Parathyroid adenoma (tissue), 2 donors: ENCODE measurements at regions not wholly inside any gene's neighbourhood (a gene's known extent, or its start where the extent isn't known, plus 50 kb on each side); places are given as distances from the start of the nearest gene placed in this dataset.

Experiments used
- H2AFZ ChIP-seq: fragments of 300-600 bp; sonication (generic); one replicate; pipeline ENCODE4 v1.7.0; 2017; ENCODE audit warnings: antibody characterized with exemption, mild to moderate bottlenecking
- H3K27ac ChIP-seq: fragments of 300-600 bp; sonication (generic); one replicate; pipeline ENCODE4 v1.7.0; 2017
- H3K27me3 ChIP-seq: fragments of 300-600 bp; sonication (generic); one replicate; pipeline ENCODE4 v1.7.0; 2017; ENCODE audit warnings: low read length; ENCODE audit not compliant: control insufficient read depth, insufficient read depth
- H3K36me3 ChIP-seq: fragments of 300-600 bp; sonication (generic); one replicate; pipeline ENCODE4 v1.7.0; 2017; ENCODE audit warnings: low read length; ENCODE audit not compliant: control insufficient read depth, insufficient read depth
- H3K4me1 ChIP-seq: fragments of 300-600 bp; sonication (generic); one replicate; pipeline ENCODE4 v1.7.0; 2017; ENCODE audit warnings: control low read depth
- H3K4me2 ChIP-seq: fragments of 300-600 bp; sonication (generic); one replicate; pipeline ENCODE4 v1.7.0; 2017; ENCODE audit warnings: low read length
- H3K4me3 ChIP-seq: fragments of 300-600 bp; sonication (generic); one replicate; pipeline ENCODE4 v1.7.0; 2017; ENCODE audit warnings: low read depth, low read length
- H3K79me2 ChIP-seq: fragments of 300-600 bp; sonication (generic); one replicate; pipeline ENCODE4 v1.7.0; 2017; ENCODE audit warnings: control low read depth
- H3K9ac ChIP-seq: fragments of 300-600 bp; sonication (generic); one replicate; pipeline ENCODE4 v1.7.0; 2017; ENCODE audit warnings: mild to moderate bottlenecking
- H3K9me3 ChIP-seq: fragments of 300-600 bp; sonication (generic); one replicate; pipeline ENCODE4 v1.7.0; 2017; ENCODE audit warnings: low read length; ENCODE audit not compliant: control insufficient read depth
- CTCF ChIP-seq: fragments of 300-600 bp; sonication (generic); IDR thresholded peaks from one replicate; pipeline ENCODE4 v1.7.0; 2017; ENCODE audit warnings: antibody characterized with exemption, mild to moderate bottlenecking
- donor health status: primary hyperparathyroidism.

DNA sequence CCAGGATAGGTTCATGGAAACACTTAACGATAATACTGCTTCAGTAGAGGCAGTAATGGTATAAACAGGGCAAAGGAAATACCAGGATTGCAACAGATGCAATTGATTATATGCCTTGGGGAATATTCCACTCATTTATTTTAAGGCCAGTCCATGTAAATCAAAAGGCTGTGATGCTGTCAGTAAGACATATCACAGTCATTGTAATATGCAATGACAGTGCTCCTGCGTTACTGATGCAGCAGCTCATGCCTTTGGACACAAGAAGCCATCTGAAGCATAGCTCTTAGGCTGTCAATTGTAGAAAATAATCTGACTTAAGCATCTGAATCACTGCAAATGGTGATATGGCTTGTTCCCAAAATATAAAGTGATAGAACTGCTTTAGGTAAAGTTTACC, 674.8 kb downstream of the TMTC2 start:
- Histone ChIP-seq H3K9ac (no peak overlapping the region), H3K27ac (no peak overlapping the region), H3K4me2 (no peak overlapping the region), H3K36me3 (no peaks in the 10 kb centered on the region), H3K79me2 (no peaks in the 10 kb centered on the region), H3K9me3 (no peaks in the 10 kb centered on the region), H3K4me3 (no peak overlapping the region), H3K27me3 (no peaks in the 10 kb centered on the region), H2AFZ (no peak overlapping the region), H3K4me1 (no peaks in the 10 kb centered on the region)
- no peak for TF ChIP-seq CTCF

DNA sequence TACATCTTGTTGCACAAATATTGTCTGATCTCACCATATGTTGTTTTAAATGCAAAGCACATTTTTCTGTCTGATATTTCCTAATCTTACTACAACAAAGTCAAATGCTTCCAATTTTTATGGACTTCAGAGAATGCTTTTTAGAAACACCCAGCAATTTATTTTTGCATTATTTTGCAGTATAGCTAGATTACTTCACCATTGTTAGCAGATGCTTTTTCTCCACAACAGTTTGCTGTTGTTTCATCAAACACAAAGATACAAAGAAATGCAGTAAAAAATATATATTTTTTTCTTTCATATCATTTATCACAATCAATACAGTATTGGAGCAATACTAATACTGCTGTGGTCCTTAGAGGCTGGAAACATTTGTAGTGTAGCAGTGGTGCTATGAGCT, 674.4 kb downstream of the TMTC2 start:
- H3K9me3 ChIP-seq, result no peaks in the 10 kb centered on the region
- no peak overlapping the region for H3K9ac ChIP-seq
- no peak overlapping the region for H3K27ac ChIP-seq
- no peak overlapping the region for H3K4me3 ChIP-seq
- TF ChIP-seq CTCF, result no peak
- H3K79me2 ChIP-seq, result no peaks in the 10 kb centered on the region
- no peak overlapping the region for H3K4me2 ChIP-seq
- no peaks in the 10 kb centered on the region for H3K4me1 ChIP-seq
- no peaks in the 10 kb centered on the region for H3K27me3 ChIP-seq
- no peak overlapping the region for H2AFZ ChIP-seq
- no peaks in the 10 kb centered on the region for H3K36me3 ChIP-seq

DNA sequence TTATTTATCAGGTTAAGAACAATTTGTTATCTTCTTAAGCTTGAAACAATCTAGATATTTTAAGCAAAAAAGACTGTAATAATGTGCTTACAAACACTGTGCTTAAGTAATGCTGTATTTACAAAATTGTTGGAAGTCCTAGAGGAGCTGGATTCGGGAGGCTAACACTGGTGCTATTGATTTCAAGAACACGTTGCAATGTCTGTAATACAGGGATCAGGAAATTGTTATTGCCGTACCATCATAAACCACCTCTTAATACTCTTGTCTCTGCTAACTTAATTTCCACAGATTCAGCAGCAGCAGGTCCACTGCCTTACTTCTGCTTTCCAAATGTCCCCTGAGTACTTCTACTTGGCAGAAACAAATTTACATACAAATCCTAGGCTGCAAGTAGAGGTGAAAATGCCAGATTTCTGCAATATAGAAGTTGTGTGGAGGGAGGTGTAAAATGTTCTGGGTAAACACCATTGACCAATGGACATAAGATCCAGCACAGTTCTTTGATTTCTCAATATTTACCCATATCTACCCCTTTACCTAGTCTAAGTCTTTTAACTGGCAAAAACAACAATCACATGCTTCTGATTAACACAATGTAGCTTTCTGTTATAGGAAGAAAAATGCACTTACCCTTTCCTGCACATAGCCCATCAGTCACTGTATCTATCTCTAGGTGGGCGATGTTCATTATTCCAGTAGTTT, 663.4 kb downstream of the TMTC2 start:
- no peak overlapping the region for H3K27ac ChIP-seq
- no peak overlapping the region for H2AFZ ChIP-seq
- no peak overlapping the region for H3K9ac ChIP-seq
- H3K4me2 ChIP-seq, result no peak overlapping the region
- H3K4me3 ChIP-seq, result no peak overlapping the region
- no peaks in the 10 kb centered on the region for H3K27me3 ChIP-seq
- no peaks in the 10 kb centered on the region for H3K9me3 ChIP-seq
- TF ChIP-seq CTCF, result no peak
- H3K79me2 ChIP-seq, result no peaks in the 10 kb centered on the region
- no peaks in the 10 kb centered on the region for H3K4me1 ChIP-seq
- no peaks in the 10 kb centered on the region for H3K36me3 ChIP-seq

- H3K4me2 ChIP-seq, result no peak overlapping the region
- no peak overlapping the region for H3K27ac ChIP-seq
- no peak overlapping the region for H3K4me3 ChIP-seq
- H3K9ac ChIP-seq, result no peak overlapping the region
- no peaks in the 10 kb centered on the region for H3K27me3 ChIP-seq
- H3K4me1 ChIP-seq, result no peaks in the 10 kb centered on the region
- H3K9me3 ChIP-seq, result no peaks in the 10 kb centered on the region
- H3K79me2 ChIP-seq, result no peaks in the 10 kb centered on the region
- TF ChIP-seq CTCF, result no peak
- H2AFZ ChIP-seq, result no peak overlapping the region
- H3K36me3 ChIP-seq, result no peaks in the 10 kb centered on the region
Measured at GRCh38 chr12:83346333-83346732, 659.6 kb downstream of the TMTC2 start.

DNA sequence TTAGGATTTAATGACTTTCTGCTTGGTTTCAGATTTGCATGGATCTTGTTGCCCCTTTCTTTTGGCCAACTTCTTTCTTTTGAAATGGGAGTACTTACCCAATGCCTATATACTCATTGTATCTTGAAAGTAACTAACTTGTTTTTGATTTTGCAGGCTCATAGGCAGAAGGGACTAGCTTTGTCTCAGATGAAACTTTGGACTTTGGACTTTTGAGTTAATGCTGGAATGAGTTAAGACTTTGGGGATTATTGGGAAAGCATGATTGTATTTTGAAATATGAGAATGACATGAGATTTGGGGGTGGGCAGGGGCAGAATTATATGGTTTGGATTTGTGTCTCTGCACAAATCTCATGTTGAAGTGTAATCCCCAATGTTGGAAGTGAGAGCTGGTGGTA, 657.1 kb downstream of the TMTC2 start:
- Histone ChIP-seq H3K4me3 (no peak overlapping the region), H3K9ac (no peak overlapping the region), H3K4me2 (no peak overlapping the region), H3K27ac (no peak overlapping the region), H3K79me2 (no peaks in the 10 kb centered on the region), H3K9me3 (no peaks in the 10 kb centered on the region), H2AFZ (no peak overlapping the region), H3K4me1 (no peaks in the 10 kb centered on the region), H3K27me3 (no peaks in the 10 kb centered on the region), H3K36me3 (no peaks in the 10 kb centered on the region)
- no peak for TF ChIP-seq CTCF
